ENCODE measurements at regions not wholly inside any gene's neighbourhood (a gene's known extent, or its start where the extent isn't known, plus 50 kb on each side); places are given as distances from the start of the nearest gene placed in this dataset.
A peak's percentile ranks its signal among the peaks of the same experiment; 100 is the strongest.
"Not testable (repeated sequence)": the region's sequence is repeated elsewhere in the genome, so short reads cannot be mapped to it uniquely, and the experiment has no call there.

DNA sequence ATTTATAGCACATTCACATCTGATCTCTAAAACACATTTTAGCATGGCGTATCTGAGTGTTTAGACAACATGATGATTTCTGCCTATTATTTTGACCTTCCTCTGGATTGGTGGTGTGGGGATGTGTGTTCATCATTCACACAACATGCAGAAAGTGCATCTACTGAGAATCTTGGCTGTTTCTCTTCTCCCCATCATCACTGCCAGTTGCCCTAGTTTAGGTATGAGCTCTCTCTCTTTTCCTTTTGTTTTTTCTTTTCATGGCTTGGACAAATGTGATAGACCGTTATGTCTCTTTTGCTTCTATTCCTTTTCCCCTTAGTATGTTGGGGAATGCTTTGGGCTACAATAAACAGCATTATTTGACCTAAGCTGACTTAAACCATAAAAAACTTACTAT lies 239.2 kb upstream of the FZD8 start:
- DNase-seq: no peak

DNA sequence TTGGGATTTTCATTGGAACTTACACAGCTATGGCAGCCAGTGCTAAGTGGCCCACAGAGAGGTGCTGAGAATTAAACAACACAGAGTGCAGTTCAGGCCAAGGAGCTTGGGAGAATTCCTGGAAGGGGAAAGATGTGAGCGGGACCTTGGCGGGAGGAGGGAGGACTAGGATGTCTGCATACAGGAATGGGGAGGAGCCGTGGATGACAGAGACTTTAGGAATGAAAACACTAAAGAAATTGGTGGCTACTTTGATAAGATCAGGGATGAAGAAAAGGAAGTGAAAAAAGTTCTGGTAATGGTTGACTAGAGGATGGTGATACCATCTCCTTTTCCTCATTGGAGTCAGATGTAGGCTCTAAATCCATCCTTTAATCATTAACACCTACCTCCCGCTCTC lies 234.2 kb upstream of the FZD8 start:
- DNase-seq: no peak

DNA sequence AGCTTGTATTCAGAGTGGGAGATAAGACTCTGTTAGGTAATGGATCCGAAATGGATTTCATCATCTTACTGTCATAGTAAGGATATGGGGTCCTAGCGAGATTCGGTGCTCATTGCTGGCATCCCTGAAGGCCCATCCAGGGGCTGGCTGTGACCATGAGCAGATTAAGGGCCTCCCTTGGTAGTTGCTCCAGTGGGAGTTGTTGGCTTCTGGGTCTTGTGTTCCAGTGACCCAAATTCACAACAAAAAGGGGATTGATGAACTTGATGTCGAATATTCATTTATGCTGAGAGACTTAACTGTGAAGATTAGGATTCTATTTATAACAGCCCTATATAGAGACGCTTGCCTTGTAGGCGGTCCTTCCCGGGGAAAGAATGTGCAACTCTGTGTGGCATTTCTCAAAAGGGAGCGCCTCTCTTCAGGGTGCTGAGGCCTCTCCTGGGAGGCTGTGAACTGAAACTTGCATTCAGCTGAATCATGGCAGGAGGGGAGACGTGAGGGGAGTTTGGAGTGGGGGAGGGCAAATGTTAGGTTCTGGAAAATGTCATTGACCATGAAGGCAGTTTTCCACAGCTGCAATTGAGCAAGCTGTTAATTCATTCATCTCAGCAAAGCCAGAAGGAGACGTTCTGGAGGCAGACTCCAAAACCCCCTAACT lies 233.1 kb upstream of the FZD8 start:
- no peak for DNase-seq

DNA sequence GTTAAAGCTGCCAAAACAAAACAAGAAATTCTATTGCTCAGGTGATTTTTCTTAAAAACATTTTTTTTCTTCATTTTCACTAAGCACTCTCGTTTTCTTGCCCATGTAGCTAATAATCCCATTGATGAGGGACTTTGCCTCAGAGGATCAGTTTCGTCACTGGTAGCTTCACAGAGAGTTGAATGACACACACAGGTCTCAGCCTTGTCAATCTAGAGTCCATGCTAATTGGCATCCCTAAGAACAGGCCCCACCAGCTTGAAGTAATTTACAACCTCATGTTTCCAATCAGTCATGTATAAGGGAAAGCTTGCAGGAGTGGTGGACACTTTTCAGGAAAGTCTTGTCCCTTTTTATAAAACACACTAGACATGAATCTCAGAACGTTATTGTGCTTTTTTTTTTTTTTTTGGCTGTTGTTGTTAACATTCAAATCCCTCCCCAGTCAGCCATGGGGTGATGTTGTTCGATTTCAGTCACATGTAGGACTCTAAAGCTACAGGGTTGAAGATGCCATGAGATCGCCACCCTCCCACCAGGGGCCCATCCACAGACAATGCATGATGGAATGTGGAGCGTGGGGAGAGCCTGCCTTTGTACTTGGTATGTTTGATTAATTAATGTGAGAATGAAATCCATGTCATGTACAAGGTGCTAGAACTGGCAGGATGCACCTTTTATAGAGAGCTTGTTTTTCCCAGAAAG lies 232.4 kb upstream of the FZD8 start:
- no peak for DNase-seq

DNA sequence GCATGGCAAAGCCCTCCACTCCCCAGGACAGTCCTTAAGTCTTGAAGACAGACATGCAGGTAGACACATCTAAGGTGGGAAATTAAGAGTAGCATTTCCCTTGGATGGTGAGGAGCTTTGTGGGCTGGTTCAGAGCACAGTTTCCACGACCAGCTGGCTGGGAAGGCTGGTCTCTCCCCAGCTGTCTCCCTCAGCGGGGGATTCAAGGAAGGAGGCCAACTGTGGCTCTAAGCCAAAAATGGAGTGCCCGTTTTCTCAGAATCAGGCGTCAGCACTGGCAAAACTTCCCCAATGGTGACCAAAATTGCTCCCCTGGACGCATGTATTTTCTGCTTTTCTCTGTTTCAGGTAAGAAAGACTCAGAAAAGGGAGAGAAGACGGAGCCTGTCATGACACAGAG lies 230.6 kb upstream of the FZD8 start:
- peak; percentile 68 for DNase-seq

DNA sequence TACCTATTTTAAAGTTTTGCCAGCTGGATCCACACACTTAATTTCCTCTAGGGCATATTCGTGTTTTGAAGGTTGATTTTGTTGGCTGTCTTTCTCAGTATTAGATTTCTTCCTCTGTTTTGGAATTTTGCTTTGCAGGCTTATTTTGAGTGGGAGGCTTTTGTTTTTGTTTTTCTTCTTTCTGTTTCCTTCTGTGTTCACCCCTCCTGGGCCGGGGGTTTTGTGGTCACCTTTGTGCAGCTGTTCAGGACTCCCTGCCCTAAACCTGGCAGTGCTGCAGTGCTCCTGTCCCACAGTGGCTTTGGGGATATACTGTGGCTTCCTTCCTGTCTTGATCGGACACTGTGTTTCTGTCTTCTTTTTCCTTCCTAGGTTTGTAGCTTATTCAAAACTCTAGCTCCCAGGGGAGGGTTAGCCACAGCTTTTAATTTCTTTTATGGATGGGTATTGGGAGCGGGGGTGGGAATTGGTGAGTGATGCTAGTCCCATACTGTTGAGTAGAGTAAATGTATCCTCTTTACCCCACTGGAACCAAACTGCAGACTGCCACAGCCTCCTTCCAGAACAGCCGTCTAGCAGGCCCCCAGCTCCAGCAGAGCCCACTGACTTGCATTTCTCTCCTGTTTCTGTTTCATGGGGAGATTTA lies 228.7 kb upstream of the FZD8 start:
- no peak for DNase-seq

DNA sequence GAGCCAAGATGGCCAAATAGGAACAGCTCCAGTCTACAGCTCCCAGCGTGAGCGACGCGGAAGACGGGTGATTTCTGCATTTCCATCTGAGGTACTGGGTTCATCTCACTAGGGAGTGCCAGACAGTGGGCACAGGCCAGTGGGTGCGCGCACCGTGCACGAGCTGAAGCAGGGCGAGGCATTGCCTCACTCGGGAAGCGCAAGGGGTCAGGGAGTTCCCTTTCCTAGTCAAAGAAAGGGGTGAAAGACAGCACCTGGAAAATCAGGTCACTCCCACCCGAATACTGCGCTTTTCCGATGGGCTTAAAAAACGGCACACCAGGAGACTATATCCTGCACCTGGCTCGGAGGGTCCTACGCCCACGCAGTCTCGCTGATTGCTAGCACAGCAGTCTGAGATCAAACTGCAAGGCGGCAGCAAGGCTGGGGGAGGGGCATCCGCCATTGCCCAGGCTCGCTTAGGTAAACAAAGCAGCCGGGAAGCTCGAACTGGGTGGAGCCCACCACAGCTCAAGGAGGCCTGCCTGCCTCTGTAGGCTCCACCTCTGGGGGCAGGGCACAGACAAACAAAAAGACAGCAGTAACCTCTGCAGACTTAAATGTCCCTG lies 216.7 kb upstream of the FZD8 start:
- not testable (repeated sequence) for DNase-seq

DNA sequence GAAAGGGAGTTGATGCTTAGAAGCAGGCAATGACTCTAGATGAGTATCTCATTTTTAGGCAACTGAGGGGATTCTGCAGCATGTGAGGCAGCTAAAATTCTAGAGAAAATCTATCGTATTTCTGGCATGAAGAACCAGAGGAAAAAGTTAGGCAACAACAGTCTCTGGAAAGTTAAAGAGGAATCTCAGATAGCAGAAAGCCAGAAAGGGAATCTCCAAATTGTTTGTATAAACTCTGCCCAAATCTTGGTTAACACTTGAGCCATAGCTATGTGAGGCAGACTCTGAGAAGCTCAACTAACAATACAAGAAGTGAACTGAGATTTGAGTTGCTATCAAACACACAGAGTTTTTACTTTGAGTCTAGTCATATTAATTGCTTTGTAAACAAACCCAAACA lies 215.8 kb upstream of the FZD8 start:
- no peak for DNase-seq

DNA sequence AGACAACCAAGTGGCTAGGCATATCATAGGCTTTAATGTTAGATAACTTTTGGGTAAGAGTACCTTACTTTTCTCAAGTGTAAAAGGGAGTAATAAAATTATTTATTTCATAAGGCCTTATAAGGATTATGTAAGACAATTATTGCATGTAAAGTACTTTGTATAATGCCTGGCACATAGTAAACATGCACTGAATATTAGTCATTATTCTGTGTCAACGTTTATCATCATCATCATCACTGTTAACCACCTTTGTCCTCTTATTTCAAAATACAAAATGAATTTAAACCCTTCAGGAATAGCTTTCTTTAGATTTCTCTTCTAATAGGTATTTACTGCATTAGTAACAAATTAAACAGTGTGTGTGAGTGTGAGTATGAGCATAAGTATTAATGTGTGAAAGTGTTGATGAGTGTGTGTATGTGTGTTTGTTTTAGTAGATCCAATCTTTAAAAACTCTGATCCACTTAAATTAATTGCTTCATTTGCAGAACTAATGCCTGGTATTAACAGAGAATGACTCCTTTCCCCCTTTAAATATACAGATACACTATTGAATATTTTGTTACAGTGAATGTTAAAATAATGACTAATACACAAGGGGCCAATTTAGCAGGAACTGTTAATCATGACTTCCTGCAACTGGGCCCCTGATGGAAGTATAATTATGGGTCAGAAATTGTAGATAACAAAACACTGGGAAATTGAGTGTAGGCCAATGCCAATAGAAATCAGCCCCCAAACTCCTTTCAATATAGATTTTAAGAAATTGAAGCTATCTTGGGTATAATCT lies 213.3 kb upstream of the FZD8 start:
- no peak for DNase-seq

DNA sequence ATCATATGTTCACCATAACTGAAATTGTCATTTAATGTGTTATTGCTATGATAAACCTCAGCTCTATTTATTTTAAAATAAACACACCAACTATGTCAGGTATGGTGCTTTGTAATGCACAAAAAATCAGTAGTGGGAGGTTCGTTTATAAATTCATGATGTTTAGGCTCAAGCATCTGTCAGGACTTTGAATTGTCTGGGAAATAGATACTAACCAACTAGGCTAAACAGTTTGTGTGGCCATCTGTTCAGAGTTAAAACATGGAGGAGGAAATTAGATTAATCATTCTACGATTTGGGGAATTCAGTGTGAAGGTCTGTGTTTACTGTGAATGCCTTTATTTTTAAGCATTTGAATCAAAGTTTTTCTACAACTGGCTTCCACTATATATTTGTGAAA lies 212.6 kb upstream of the FZD8 start:
- peak; percentile 92 for DNase-seq

DNA sequence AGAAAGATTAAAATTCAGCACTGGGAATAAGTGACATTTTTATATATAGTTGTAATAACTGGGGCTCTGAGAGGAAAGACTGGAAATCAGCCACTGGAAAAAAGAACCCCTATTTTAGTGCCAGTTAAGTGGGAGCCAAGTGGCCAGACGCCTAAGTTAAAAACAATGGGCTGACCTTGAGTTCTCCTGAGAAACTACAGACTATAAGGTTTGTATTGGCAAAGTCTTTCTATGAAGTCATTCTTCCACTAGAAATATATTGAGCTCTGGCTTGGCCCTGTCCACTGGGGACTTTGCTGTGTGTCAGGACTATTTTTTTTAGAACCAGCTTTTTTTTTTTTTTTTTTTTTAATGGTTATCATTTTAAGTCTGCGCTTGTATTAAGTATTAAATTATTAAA lies 210.6 kb upstream of the FZD8 start:
- no peak for DNase-seq

DNA sequence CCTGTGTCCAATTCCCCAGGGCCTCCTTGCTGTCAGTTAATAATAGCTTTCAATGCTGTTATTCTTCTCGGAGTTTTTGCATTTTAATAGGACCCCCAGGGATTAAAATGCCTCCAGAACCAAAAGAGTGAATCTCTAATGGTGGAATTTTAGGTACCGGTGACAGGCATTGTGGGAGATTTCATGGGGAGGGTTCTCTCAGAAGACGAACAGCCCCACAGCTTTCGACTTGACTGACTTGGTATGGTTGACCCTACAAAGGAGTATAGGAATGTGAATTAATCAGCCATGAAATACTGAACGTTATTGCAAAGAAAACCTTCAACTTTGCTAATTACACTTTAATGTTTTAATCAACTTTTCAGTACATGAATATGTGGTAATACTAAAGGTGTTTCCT lies 206.3 kb upstream of the FZD8 start:
- DNase-seq: no peak

DNA sequence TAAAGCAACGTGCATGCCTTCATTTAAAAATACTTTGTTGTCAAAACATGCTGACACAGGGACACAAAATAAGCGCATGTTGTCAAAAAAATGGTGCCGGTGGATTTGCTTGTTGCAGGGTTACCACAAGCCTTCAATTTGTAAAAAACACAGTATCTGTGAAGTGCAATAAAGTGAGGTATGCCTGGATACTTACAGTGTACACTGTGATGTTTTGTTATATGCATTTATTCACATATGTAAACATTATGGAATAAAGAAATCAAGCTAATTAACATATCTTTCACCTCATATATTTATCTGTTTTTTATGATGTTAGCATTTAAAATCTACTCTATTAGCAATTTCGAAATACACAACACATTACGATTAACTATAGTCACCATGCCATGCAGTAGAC lies 202.6 kb upstream of the FZD8 start:
- no peak for DNase-seq

DNA sequence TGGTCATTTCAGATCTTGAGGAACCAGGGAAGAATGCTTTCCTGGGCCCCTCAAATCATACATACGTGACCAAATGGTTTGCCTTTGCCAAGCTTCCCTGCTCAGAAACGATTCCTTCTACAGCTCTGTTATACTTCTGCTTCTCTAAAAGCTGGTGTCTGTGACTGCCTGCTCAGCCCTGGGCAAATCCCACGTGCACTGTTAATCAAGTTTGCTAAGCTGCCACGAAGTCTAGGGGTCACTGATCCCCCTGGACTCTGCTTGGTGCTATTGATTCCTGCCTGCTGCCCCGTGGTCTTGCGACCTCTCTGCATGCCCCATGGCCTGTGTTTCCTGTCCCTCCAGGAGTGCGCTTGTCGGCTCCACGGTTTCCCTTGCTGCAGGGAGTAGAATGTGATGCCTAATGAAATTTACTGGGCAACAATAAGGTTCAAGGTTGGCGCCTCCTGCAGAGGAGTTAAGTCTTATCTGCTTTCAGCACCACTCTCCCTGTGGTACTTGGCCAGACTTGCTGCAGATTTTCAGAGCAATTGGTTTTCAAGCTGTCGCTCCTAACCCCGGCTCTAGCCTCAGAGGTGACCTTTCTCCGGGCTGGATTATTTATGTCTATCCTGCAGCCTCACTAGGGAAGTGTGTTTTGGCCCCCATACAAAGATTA lies 201.6 kb upstream of the FZD8 start:
- DNase-seq: no peak

DNA sequence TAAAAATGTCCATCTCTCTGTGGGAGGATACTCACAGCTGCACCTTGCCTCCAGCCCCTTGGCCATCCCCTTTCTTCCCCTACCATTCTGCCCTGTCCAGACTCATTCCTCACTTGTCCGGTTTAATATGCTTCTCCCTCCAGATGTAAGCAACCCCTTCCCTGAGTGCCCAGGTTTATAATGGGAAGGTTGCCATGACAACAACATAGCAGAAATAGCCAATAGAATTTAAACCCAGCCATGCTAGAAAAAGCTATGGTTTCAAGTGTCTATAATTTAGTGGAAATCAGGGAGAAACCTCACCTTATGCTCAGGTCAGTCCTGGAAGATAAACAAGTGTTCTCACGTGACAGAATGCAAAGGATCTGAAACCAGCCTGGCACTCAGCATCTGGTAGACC lies 196.0 kb upstream of the FZD8 start:
- no peak for DNase-seq

DNA sequence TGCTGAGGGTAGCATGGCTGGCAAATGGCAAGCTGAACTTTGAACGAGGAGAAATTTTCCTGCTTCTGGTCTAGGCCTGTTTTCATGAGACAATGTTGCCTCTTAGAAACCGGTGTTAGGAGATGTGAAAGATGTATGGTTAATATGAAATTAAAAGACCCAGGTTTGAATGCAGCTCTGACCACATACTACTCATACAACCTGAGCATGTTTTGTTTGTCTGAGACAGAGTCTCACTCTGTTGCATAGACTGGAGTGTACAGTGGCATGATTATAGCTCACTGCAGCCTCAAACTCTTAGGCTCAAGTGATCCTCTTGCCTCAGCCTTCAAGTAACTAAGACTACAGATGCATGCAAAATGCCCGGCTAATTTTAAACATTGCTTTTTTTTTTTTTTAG lies 193.4 kb upstream of the FZD8 start:
- DNase-seq: no peak

DNA sequence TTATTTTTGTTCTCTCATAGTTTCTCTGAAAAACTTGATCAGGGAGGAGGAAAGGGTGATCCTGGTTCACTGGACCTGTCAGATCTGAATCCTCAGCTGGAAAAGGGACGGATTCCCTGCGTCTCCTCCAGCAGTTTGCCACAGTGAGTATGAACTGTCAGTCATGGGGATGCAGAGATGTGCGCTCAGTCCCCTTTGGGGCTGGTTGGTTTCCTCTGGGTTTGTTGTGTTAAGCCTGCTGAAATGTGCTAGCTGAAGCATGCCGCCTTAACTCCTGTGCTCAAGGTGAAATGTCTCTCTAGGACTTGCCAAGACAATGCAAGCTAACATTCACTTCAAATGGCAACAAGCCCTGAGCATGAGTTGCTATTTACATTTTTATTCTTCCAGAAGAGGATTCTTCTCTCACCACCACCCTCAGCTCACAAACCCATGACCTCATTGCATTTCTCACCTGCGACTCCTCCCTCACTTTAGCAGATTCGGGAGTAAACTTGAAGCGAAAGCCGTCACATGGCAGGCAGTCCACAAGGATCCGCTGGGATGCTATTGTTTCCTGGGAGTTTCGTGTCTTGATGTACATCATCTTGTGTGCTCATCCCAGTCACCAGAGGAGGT lies 192.9 kb upstream of the FZD8 start:
- DNase-seq: no peak

DNA sequence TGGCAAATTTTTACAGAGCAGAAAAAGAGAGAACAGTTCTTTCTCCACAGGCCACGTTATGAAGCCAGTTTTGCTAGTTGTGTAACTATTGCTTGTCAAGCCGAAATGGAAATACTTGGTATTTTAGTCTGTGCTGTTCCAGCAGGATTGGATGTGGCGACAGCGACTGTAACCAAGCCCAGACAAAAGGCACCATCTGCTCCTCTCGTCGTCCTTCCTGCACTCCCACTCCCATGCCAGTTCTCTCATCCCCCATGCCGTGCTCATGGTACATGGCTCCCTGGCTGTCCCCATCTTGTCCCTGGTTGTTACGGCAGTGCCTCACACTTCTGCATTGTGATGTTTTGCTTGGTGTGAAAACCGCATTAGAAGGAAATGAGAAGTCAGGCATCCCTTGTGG lies 185.7 kb upstream of the FZD8 start:
- peak; percentile 72 for DNase-seq

DNA sequence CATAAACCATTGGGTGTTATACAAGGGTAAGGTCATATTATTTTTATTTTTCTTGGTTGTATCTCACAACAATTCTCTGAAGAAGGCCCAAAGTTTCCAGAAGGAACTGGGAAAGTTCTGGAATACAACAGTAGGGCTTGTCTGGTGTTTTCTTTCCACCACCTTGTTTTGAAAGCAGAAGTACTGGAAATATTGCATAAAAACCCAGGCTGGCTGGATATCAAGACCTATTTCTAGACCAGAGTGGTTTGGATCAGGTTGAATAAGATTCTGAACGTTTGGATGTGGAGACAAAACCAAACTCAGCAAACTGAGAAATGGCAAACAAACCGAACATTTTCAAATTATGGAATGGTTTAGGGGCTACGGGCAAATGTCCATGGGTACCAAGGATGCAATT lies 182.6 kb upstream of the FZD8 start:
- DNase-seq: no peak

DNA sequence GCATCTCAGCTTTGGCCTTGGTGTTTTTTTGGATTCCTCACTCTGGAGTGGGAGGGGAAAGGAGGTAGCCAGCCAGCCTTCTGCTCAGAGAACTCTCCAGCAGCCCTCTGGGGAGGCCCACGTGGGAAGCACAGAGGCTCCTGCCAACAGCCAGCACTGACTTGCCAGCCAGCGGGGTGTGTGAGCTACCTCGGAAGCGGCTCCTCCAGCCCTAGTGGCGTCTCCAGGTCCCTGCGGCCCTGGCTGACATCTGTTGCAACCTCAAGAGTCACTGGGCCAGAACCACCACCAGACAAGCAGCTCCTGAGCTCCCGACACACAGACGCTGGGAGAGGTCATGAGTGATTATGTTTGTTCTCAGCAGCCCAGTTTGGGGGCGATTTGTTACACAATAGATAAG lies 180.2 kb upstream of the FZD8 start:
- peak; percentile 95 for DNase-seq

DNA sequence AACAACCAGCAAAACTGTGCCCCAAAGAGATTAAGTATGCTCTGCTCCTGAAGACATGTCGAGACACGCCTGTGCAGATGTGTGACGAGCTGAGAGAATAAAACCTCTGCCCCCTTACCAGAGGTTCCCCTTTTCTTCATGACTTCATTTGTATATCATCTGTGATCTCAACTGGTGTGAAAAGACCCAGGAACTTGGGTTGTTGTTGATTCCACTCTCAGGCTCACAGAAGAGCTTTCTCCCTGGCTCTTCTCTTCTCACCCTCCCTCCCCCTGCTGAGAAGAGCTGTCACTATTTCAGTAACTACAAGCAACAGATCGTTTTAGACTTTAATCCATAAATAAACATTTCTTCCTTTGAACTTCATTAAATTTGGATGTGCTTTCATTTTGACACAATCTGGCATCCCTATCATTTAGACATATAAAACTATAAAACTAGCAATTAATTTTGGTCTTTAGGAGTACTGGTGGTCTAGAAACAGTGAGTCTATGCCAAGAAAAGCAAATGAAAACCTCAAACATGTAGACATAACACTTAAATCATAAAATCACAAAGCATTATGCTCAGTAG lies 179.3 kb upstream of the FZD8 start:
- DNase-seq: peak; percentile 87

DNA sequence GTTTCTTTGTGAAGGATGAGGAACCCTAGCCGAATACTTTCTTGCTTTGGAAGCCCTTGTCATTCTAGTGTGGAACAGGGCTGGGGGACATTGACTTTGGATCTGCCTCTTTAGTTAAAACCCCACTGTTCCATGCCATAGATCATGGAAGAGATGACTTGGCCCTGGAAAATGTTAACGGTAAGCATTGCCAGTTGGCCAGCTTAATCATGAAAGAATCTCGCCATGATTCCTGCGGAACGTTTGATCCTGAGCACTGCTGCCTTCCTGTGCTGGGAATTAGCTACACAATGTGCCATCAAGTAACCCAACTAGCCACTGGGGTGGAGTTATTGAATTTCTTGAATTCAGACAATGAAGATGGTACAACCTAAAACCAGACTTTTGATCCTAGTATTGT lies 177.6 kb upstream of the FZD8 start:
- DNase-seq: no peak
